A549 (cell line): ENCODE measurements at regions not wholly inside any gene's neighbourhood (a gene's known extent, or its start where the extent isn't known, plus 50 kb on each side); places are given as distances from the start of the nearest gene placed in this dataset.

Experiments
- ATAC-seq, 2 experiments: fragments of 200-7000 bp in 1 of 2; fragments of >200 bp in 1 of 2; cut with Nextera tagmentation in 1 of 2; cut with Tn5 transposase in 1 of 2; 3 replicates each; pipeline versions ENCODE4 v1.8.0 to v1.9.1; 2018 to 2020; ENCODE audit warnings: mild to moderate bottlenecking in 1 of 2, moderate library complexity in 1 of 2
- CTCF ChIA-PET: fragments of 300-600 bp; sonication (Branson Sonifier 250); formaldehyde crosslinking; extraction: SDS; loops from one replicate; lab custom pipeline; 2021; ENCODE audit warnings: antibody characterized with exemption, inconsistent platforms; lab: Yijun Ruan, JAX
- POLR2A ChIA-PET: fragments of 350-600 bp; formaldehyde crosslinking; extraction: SDS; loops from one replicate; lab custom pipeline; 2021; ENCODE audit warnings: antibody characterized with exemption, inconsistent platforms; lab: Yijun Ruan, JAX
- DNase-seq, 2 experiments: peaks; one replicate each; pipeline versions ENCODE4 v3.0.0 to v3.0.0-alpha.2; 2011 to 2016; ENCODE audit warnings: low read depth in 1 of 2, low spot score in 1 of 2
- FAIRE-seq: peaks from 2 replicates; lab custom pipeline; 2011; peaks lifted over from hg19 to GRCh38; lab: Jason Lieb, UNC
- H3K27ac ChIP-seq, 2 experiments: fragments of >200 bp; sonication (Bioruptor Twin); formaldehyde crosslinking; 3 replicates each; pipeline ENCODE4 v1.5.1; 2016 to 2017
- H3K4me1 ChIP-seq: fragments of >200 bp; sonication (Bioruptor Twin); formaldehyde crosslinking; 3 replicates; pipeline ENCODE4 v1.6.1; 2016
- H3K4me2 ChIP-seq: fragments of >200 bp; sonication (Bioruptor Twin); formaldehyde crosslinking; 3 replicates; pipeline ENCODE4 v1.6.1; 2016
- H3K4me3 ChIP-seq: fragments of >200 bp; sonication (Bioruptor Twin); formaldehyde crosslinking; 3 replicates; pipeline ENCODE4 v1.5.1; 2016
- H3K9me3 ChIP-seq: fragments of >200 bp; sonication (Bioruptor Twin); formaldehyde crosslinking; 3 replicates; pipeline ENCODE4 v1.6.1; 2016
- BHLHE40 ChIP-seq: IDR thresholded peaks from 2 replicates; pipeline ENCODE4 v1.6.1; 2012; ENCODE audit warnings: low read depth, low read length, inconsistent platforms
- CBX8 ChIP-seq: fragments of 200-600 bp; sonication (generic); IDR thresholded peaks from 2 replicates; pipeline ENCODE4 v1.6.1; 2016
- CEBPB ChIP-seq, 2 experiments: fragments of >200 bp in 1 of 2; sonication (Bioruptor Twin) in 1 of 2; formaldehyde crosslinking in 1 of 2; IDR thresholded peaks; 2 replicates each; pipeline ENCODE4 v1.6.1; 2012 to 2016
- CHD4 ChIP-seq: fragments of 200-600 bp; sonication (generic); IDR thresholded peaks from 2 replicates; pipeline ENCODE4 v1.6.1; 2016; ENCODE audit warnings: antibody characterized with exemption, mild to moderate bottlenecking, borderline replicate concordance
- EHF ChIP-seq: fragments of 250-450 bp; sonication (Bioruptor Pico); IDR thresholded peaks from 2 replicates; pipeline ENCODE4 v1.5.0; 2020; ENCODE audit warnings: mild to moderate bottlenecking
- EP300 ChIP-seq, 2 experiments: fragments of >200 bp; sonication (Bioruptor Twin); formaldehyde crosslinking; IDR thresholded peaks; 2 replicates in 1 of 2; 3 replicates in 1 of 2; pipeline ENCODE4 v1.6.1; 2016 to 2017
- HDAC2 ChIP-seq: fragments of 200-600 bp; sonication (generic); IDR thresholded peaks from 2 replicates; pipeline ENCODE4 v1.6.1; 2016
- HEYL ChIP-seq: fragments of 250-450 bp; sonication (Bioruptor Pico); IDR thresholded peaks from 2 replicates; pipeline ENCODE4 v1.8.0; 2021; ENCODE audit warnings: mild to moderate bottlenecking, moderate library complexity
- HOXA7 ChIP-seq: fragments of 250-450 bp; sonication (Bioruptor Pico); IDR thresholded peaks from 2 replicates; pipeline ENCODE4 v1.5.0; 2020; ENCODE audit warnings: mild to moderate bottlenecking, moderate library complexity
- HOXB13 ChIP-seq: fragments of 250-450 bp; sonication (Bioruptor Pico); IDR thresholded peaks from 2 replicates; pipeline ENCODE4 v1.5.0; 2020; ENCODE audit warnings: low read depth, mild to moderate bottlenecking, moderate library complexity
- HOXB5 ChIP-seq: fragments of 250-450 bp; sonication (Bioruptor Pico); IDR thresholded peaks from 2 replicates; pipeline ENCODE4 v1.5.0; 2020; ENCODE audit warnings: mild to moderate bottlenecking, moderate library complexity
- KDM5A ChIP-seq: fragments of 200-600 bp; sonication (generic); IDR thresholded peaks from 2 replicates; pipeline ENCODE4 v1.6.1; 2016; ENCODE audit warnings: antibody characterized with exemption, mild to moderate bottlenecking
- NPAS2 ChIP-seq: fragments of 250-450 bp; sonication (Bioruptor Pico); IDR thresholded peaks from 2 replicates; pipeline ENCODE4 v1.8.0; 2022; ENCODE audit warnings: mild to moderate bottlenecking, moderate library complexity, borderline replicate concordance
- PHF8 ChIP-seq: fragments of 200-600 bp; sonication (generic); IDR thresholded peaks from 2 replicates; pipeline ENCODE4 v1.6.1; 2016; ENCODE audit warnings: low read depth, mild to moderate bottlenecking, antibody characterized with exemption, moderate library complexity, borderline replicate concordance
- RARB ChIP-seq: fragments of 250-450 bp; sonication (Bioruptor Pico); IDR thresholded peaks from 2 replicates; pipeline ENCODE4 v1.8.0; 2021; ENCODE audit warnings: mild to moderate bottlenecking, moderate library complexity
- RCOR1 ChIP-seq: fragments of 150-350 bp; IDR thresholded peaks from 2 replicates; pipeline ENCODE4 v1.6.1; 2014; ENCODE audit warnings: antibody characterized with exemption, low read length, low read depth
- RNF2 ChIP-seq: fragments of 200-600 bp; sonication (generic); IDR thresholded peaks from 2 replicates; pipeline ENCODE4 v1.6.1; 2016; ENCODE audit warnings: low read depth, mild to moderate bottlenecking, antibody characterized with exemption, moderate library complexity, borderline replicate concordance
- TFCP2L1 ChIP-seq: fragments of 250-450 bp; sonication (Bioruptor Pico); IDR thresholded peaks from 2 replicates; pipeline ENCODE4 v1.5.0; 2021; ENCODE audit warnings: mild to moderate bottlenecking
- TP53 ChIP-seq: fragments of 250-450 bp; sonication (Bioruptor Pico); IDR thresholded peaks from 2 replicates; pipeline ENCODE4 v1.5.0; 2021; ENCODE audit warnings: mild to moderate bottlenecking, moderate library complexity
- ZC3H11A ChIP-seq: fragments of 450-650 bp; IDR thresholded peaks from 2 replicates; pipeline ENCODE4 v1.6.1; 2014; ENCODE audit warnings: antibody characterized with exemption, mild to moderate bottlenecking
- ZNF302 ChIP-seq: fragments of 250-450 bp; sonication (Bioruptor Pico); IDR thresholded peaks from 2 replicates; pipeline ENCODE4 v1.9.0; 2021; ENCODE audit warnings: inconsistent platforms, mild to moderate bottlenecking, moderate library complexity
- WGBS: methylation state at CpG from one replicate; pipeline ENCODE4 v1.1.6; 2017; ENCODE audit errors: missing lambda C conversion rate; 5-methylcytosine and 5-hydroxymethylcytosine counted together
- TF ChIP-seq, protein P1 (sequence below): IDR thresholded peaks from 2 replicates; pipeline ENCODE4 v1.6.1; 2012
- TF ChIP-seq, protein P2 (sequence below): fragments of 200-600 bp; sonication (generic); IDR thresholded peaks from 2 replicates; pipeline ENCODE4 v1.6.1; 2016; ENCODE audit warnings: antibody characterized with exemption, mild to moderate bottlenecking, moderate library complexity
- TF ChIP-seq, protein P3 (sequence below): fragments of 250-450 bp; sonication (Bioruptor Pico); IDR thresholded peaks from 2 replicates; pipeline ENCODE4 v1.5.0; 2020; ENCODE audit warnings: low read depth, mild to moderate bottlenecking, moderate library complexity
- TF ChIP-seq, protein P4 (sequence below): fragments of 250-450 bp; sonication (Bioruptor Pico); IDR thresholded peaks from 2 replicates; pipeline ENCODE4 v1.5.0; 2021; ENCODE audit warnings: mild to moderate bottlenecking, moderate library complexity, borderline replicate concordance

DNA sequence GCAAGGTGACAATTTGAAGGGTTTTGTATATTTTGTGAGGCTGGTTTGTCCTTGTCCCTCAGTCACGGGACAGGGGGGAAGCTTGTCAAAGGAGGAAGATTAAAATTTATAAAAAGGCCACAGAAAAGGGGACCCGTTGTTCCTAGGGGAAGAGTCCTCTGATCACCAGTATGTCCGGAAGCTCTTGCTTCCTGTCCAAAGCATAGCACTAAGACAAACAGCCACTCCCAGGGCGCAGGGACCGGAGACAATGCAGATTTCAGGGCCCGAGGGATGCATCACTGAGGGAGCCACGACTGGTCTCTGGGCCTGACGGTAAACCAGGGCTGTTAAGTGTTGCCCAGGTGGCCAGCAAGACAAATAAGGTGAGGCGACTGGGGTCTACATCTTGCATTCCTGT is 95.2 kb downstream of the MAF start:
- FAIRE-seq, result no peak
- no peak overlapping the region for H3K27ac ChIP-seq
- no peak overlapping the region for H3K4me2 ChIP-seq
- TF ChIP-seq, protein P1, sequence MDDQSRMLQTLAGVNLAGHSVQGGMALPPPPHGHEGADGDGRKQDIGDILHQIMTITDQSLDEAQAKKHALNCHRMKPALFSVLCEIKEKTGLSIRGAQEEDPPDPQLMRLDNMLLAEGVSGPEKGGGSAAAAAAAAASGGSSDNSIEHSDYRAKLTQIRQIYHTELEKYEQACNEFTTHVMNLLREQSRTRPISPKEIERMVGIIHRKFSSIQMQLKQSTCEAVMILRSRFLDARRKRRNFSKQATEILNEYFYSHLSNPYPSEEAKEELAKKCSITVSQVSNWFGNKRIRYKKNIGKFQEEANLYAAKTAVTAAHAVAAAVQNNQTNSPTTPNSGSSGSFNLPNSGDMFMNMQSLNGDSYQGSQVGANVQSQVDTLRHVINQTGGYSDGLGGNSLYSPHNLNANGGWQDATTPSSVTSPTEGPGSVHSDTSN, result no peak
- TF ChIP-seq, protein P2, sequence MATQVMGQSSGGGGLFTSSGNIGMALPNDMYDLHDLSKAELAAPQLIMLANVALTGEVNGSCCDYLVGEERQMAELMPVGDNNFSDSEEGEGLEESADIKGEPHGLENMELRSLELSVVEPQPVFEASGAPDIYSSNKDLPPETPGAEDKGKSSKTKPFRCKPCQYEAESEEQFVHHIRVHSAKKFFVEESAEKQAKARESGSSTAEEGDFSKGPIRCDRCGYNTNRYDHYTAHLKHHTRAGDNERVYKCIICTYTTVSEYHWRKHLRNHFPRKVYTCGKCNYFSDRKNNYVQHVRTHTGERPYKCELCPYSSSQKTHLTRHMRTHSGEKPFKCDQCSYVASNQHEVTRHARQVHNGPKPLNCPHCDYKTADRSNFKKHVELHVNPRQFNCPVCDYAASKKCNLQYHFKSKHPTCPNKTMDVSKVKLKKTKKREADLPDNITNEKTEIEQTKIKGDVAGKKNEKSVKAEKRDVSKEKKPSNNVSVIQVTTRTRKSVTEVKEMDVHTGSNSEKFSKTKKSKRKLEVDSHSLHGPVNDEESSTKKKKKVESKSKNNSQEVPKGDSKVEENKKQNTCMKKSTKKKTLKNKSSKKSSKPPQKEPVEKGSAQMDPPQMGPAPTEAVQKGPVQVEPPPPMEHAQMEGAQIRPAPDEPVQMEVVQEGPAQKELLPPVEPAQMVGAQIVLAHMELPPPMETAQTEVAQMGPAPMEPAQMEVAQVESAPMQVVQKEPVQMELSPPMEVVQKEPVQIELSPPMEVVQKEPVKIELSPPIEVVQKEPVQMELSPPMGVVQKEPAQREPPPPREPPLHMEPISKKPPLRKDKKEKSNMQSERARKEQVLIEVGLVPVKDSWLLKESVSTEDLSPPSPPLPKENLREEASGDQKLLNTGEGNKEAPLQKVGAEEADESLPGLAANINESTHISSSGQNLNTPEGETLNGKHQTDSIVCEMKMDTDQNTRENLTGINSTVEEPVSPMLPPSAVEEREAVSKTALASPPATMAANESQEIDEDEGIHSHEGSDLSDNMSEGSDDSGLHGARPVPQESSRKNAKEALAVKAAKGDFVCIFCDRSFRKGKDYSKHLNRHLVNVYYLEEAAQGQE, result no peak
- TF ChIP-seq, protein P3, sequence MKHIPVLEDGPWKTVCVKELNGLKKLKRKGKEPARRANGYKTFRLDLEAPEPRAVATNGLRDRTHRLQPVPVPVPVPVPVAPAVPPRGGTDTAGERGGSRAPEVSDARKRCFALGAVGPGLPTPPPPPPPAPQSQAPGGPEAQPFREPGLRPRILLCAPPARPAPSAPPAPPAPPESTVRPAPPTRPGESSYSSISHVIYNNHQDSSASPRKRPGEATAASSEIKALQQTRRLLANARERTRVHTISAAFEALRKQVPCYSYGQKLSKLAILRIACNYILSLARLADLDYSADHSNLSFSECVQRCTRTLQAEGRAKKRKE (CRISPR knock-in tag), result no peak
- TF ChIP-seq EHF (CRISPR knock-in tag) (no peak), KDM5A (no peak), HEYL (CRISPR knock-in tag) (no peak), TP53 (CRISPR knock-in tag) (no peak), CEBPB (IDR thresholded peaks at IDR 0.05) (no peak), HDAC2 (no peak), RCOR1 (no peak), TFCP2L1 (CRISPR knock-in tag) (no peak), HOXB5 (CRISPR knock-in tag) (no peak)
- TF ChIP-seq, protein P4, sequence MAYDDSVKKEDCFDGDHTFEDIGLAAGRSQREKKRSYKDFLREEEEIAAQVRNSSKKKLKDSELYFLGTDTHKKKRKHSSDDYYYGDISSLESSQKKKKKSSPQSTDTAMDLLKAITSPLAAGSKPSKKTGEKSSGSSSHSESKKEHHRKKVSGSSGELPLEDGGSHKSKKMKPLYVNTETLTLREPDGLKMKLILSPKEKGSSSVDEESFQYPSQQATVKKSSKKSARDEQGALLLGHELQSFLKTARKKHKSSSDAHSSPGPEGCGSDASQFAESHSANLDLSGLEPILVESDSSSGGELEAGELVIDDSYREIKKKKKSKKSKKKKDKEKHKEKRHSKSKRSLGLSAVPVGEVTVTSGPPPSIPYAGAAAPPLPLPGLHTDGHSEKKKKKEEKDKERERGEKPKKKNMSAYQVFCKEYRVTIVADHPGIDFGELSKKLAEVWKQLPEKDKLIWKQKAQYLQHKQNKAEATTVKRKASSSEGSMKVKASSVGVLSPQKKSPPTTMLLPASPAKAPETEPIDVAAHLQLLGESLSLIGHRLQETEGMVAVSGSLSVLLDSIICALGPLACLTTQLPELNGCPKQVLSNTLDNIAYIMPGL (CRISPR knock-in tag), result no peak
- CTCF ChIA-PET, result no interaction called here
- POLR2A ChIA-PET, result no interaction called here
- H3K9me3 ChIP-seq, result no peaks in the 10 kb centered on the region; the same call in 2 of the 3 replicates
- no peak for ATAC-seq
- H3K4me1 ChIP-seq, result no peaks in the 10 kb centered on the region
- WGBS, result 23% methylated on average over 8 of the region's 9 CpGs
- no peak overlapping the region for H3K4me3 ChIP-seq
- DNase-seq, result no peak

DNA sequence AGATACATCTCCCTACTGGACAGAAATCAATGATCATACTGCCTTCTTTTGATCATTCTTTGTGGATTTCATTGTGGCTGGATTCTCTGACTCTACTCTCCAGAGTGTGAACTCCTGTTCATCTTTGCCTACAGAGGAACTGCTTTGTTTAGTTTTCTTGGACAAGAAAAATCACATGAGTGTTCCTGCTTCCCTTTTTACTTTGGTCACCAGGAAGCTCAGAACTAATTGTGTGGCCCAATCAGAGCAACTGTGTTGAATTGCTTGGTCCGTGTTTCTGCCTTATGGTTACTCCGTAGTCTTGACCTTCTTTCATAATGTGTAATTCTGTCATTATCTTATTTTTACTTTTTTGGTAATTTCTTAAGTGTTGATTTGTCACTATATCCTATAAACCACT is 97.0 kb downstream of the MAF start:
- H3K27ac ChIP-seq, result no peak overlapping the region
- DNase-seq (no peak), ATAC-seq (no peak), FAIRE-seq (no peak)
- WGBS, result 6% methylated on average over 2 of the region's 2 CpGs
- no peaks in the 10 kb centered on the region for H3K4me1 ChIP-seq
- POLR2A ChIA-PET, result no interaction called here
- no peaks in the 10 kb centered on the region; the same call in 2 of the 3 replicates for H3K9me3 ChIP-seq
- H3K4me2 ChIP-seq, result no peak overlapping the region
- CTCF ChIA-PET, result no interaction called here
- TF ChIP-seq BHLHE40, result no peak
- TF ChIP-seq RNF2, result no peak
- no peak for TF ChIP-seq HOXB13 (CRISPR knock-in tag)
- no peak for TF ChIP-seq CBX8
- no peak for TF ChIP-seq KDM5A
- no peak for TF ChIP-seq ZC3H11A
- TF ChIP-seq, protein P3 (CRISPR knock-in tag), result no peak
- no peak for TF ChIP-seq RARB (CRISPR knock-in tag)
- no peak for TF ChIP-seq CHD4
- TF ChIP-seq EP300 (IDR thresholded peaks at IDR 0.05), result no peak
- no peak for TF ChIP-seq ZNF302 (CRISPR knock-in tag)
- TF ChIP-seq HOXA7 (CRISPR knock-in tag), result no peak
- TF ChIP-seq PHF8, result no peak
- TF ChIP-seq TFCP2L1 (CRISPR knock-in tag), result no peak
- TF ChIP-seq NPAS2 (CRISPR knock-in tag), result no peak
- no peak overlapping the region for H3K4me3 ChIP-seq
